Posterior vena cava (tissue), 2 donors: ENCODE measurements at regions not wholly inside any gene's neighbourhood (a gene's known extent, or its start where the extent isn't known, plus 50 kb on each side); places are given as distances from the start of the nearest gene placed in this dataset.
"Not testable (repeated sequence)": the region's sequence is repeated elsewhere in the genome, so short reads cannot be mapped to it uniquely, and the experiment has no call there.

Experiments
- DNase-seq: peaks from one replicate; pipeline ENCODE4 v3.0.0-alpha.2; 2020; ENCODE audit warnings: low spot score
- intact Hi-C, 2 donors: fragments of 100-400 bp; cut with DNase I; formaldehyde crosslinking; loops; one replicate each; pipeline versions ENCODE4 v1.14.1 to v1.14.2; 2022 to 2023
- donor health status: DM: yes; HTN: yes; CAD: no.
- donor health status: DM: yes; HTN: yes; CAD: no.

DNA sequence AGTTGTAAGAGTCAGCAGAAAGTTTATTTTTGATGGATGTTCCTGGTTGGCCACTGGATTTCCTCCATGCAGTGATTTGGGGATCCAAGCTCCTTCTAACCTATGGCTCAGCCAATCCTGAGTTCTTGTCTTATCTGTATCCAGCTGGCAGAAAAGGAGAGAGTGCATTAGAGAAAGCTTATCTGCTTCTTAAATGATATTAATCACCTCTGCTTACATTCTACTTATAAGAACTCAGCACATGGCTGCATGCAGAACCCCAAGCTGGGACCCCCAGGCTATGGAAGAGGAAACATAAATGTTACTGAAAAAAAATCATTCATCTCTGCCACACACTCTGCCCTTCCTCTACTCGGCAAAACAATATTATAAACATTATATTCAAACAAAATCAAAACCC lies 739.8 kb upstream of the AUTS2 start:
- no peak for DNase-seq
- intact Hi-C loops: no loop called here

DNA sequence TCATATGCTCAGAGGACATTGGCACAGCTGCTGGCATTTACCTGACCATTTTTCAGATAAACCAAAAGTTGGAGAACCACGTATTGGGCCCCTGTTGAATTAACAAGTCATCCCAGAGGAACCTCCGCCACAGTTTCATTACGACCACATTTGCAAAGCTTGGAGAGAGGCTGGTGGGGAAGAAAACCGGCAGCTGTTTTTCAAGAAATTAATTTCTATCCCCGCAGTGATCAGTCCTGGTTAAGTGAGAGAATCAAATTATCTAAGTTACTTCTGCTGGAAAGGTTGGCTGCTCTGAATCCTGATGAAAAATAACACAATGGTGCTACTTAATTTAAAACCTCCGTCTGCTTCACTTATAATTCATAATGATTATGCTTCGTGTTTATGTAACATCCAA lies 737.1 kb upstream of the AUTS2 start:
- intact Hi-C loops: no loop called here
- no peak for DNase-seq

DNA sequence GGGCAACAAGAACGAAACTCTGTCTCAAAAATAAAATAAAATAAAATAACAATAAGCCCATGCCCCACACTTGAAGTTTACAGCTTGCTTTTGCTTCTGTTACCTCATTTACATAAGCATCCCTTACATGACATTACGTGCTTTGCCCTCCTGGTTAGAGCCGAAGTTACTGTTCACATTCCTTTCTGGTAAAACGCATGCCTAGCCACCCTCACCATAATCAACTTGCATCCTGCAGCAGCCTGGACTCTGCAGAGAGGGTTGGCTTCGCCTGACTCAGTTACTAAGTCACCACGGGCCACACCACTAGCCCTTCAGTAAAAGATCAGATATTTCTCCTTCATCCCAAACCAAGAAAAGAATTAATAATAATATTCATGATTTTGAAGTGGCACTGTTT lies 736.0 kb upstream of the AUTS2 start:
- intact Hi-C loops: no loop called here
- no peak for DNase-seq

DNA sequence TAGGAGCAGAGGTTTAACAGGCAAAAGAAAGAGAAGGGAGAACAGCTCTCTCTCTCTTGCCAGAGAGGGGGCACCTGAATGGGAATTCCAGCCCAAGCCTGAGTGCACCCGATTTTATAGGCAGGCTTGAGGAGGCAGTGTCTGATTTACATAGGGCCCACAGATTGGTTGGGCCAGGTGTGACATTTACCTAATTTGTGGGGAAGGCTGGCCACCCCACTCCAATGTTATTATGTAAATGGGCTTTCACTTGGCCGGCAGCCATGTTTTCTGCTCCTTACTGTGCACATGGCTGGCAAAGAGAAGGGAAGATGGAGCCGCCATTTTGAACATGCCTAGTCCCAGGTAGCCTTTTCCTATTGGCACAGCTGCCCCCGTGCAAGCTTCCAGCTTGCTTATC lies 735.5 kb upstream of the AUTS2 start:
- no peak for DNase-seq

DNA sequence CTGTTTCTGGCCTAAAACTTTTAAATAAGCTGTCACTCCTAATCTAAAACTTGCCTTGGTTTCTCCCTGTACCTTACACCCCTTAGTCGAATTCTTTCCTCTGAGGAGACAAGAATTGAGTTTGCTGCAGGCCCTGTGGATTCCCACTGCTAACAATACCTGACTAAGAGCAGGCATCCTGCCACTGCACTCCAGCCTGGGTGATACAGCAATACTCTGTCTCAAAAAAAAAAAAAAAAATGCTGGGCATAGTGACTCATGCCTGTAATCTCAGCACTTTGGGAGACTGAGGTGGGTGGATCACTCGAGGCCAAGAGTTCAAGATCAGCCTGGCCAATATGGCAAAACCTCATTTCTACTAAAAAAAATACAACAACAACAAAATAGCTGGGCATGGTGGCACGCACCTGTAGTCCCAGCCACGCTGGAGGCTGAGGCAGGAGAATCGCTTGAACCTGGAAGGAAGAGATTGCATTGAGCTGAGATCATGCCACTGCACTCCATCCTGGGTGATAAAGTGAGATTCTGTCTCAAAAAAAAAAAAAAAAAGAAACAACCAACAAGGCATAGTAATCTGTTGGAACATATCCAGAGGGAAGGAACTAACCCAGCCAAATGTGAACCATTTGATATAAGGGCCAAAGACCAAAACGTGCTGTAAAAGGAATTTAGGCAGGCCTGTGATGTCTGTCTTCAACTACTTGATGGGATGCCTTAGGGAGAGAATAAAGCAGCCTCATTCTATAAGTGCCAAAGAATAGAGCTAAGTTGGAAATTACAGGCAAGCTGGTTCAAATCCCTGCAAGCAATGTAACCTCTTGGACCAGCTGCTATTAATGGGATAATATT lies 732.7 kb upstream of the AUTS2 start:
- no peak for DNase-seq
- intact Hi-C loops: no loop called here

More for the DNA sequence above, 735.5 kb upstream of the AUTS2 start:
- intact Hi-C loops: no loop called here

DNA sequence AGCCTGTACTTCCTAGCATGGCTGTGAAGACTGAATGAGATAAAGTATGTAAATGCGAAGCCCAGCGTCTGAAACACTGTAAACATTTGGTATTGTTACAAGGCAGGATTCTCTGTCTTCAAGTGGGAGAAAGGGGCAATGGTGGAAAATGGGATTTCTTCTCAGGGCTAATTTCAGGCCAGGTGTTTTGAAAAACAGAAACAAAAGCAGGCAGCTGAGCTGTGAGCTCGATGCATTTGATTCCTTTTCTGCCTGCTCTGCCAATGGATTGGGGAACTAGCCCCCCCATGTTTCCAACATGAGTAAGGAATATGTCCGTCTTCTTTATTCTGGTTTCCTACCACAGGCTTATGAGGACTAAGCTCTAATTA lies 732.1 kb upstream of the AUTS2 start:
- intact Hi-C loops: no loop called here
- no peak for DNase-seq

DNA sequence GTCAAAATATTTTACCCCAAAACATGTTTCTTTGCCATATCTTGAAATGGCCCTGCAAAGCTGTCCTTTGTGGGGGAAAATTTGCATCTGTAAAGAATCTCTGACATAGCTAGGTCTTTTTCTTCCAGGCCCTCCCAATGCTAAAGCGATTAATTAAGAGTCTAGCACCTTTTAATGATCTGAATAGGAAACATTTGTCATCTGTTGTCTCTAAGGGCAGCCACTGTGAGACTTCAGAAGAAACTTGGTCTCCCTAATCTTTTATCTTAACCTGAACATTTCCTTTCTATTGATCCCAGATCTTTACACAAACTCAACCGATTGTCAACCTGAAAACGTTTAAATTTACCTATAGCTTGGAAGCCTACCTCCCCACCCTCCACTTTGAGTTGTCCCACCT lies 731.6 kb upstream of the AUTS2 start:
- intact Hi-C loops, DNase-seq: not testable (repeated sequence)

DNA sequence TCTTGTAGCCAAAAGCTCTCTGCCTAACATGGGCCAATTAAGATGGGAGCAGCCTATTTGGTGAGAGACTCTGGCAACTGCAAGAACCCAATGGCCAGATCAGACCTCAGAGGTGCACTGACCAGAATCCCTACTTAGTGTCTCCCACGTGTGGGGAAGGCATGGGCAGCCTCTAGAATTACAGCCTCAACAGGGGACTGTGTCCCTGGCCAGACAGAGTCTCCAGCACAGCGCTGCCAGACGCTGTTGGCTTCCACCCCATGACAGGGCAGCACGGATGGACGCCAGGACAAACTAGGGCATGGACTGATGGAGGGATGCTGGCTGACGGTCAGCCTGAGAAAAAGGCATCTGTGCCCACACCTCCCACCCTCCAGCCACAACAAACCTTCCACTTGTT lies 729.3 kb upstream of the AUTS2 start:
- intact Hi-C loops: no loop called here

DNA sequence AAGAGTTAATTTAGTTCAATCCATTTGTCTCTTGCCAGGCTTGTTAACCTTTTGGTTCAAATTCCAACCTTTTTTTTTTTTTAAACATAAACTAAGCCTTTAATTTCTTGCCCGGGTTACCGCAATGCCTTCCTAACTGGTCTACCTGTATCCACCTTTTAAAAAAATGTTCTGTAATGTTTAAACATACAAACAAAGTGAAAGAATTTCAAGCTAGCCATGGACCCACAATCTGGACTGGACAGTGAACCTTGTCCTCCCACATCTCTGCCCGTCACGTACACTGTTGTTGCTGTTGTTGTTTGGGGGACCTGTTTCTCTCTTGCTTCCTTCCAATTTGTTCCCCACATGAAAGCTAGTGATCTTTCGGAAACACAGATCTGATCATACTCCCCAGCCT lies 724.7 kb upstream of the AUTS2 start:
- intact Hi-C loops: no loop called here

More for the DNA sequence above, 729.3 kb upstream of the AUTS2 start:
- DNase-seq: no peak

DNA sequence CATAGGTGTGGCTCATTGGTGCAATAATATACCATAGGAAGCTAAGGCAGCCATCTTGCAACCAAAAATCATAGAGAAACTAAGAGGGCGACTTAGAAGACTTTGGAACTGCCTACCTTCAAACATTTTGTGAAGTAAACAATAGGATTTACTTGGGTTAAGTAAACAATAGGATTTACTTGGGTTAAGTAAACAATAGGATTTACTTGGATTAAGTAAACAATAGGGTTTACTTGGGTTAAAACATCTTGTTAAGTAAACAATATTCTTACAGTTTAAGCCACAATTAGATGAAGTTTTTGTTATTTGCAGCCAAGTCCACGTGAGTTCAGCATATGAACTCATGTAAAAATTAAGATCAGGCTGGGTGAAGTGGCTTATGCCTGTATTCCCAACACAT lies 722.4 kb upstream of the AUTS2 start:
- DNase-seq: no peak
- intact Hi-C loops: no loop called here

More for the DNA sequence above, 724.7 kb upstream of the AUTS2 start:
- no peak for DNase-seq

DNA sequence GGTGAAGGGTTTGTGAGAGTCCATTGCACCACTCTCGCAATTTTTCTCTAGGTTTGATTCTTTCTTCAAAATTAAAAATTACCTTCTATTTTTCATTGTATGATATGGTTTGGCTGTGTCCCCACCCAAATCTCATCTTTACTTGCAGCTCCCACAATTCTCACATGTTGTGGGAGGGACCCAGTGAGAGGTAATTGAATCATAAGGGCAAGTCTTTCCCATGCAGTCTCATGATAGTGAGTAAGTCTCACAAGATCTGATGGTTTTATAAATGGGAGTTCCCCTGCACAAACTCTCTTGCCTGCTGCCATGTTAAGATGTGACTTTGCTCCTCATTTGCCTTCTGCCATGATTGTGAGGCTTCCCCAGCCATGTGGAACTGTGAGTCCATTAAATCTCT lies 711.2 kb upstream of the AUTS2 start:
- DNase-seq: not testable (repeated sequence)
- intact Hi-C loops: loop anchor here in 1 of 2 donors (10.0 kb wide), 1 partner anchor 1372 kb away; no protein-coding TSS in a partner anchor

DNA sequence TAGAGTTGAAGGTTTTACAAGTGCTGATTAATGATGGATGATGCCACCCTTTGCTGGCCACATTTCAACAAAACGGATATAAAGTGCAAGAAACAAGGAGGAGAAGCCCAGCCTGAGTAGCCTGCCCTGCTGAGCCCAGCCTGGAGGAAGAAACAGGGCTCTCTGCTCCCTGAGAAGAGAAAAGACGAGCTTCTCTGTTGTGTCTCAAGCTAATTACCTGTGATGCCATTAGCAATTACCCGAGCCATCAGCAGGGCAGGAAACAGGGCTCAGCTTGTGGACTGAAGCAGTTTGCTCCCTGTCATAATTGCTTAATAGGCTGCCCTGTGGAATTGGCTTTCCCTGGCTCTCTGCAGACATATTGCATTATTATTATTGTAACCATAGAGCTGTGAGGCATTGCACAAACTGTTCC lies 709.3 kb upstream of the AUTS2 start:
- DNase-seq: no peak
- intact Hi-C loops: loop anchor here in 1 of 2 donors (10.0 kb wide), 1 partner anchor 1374 kb away; no protein-coding TSS in a partner anchor

DNA sequence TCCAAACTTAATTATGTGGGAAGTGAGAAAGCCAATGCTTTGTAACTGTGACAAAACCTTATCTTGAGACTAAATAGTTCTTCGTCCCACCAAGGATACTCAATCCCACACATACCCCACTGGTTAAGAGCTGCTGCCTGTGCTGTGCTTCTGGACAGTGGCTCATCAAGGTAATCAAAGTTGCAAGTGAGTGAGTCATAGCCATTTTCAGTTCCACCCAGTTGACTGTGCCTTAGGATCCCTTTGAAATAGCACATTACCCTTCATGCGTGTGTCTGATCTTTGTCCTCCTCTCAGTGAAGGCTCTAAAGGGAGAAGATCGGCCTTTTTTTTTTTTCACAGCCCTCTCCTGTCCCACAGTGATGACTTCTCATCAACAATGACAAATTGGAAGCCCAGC lies 706.0 kb upstream of the AUTS2 start:
- intact Hi-C loops: no loop called here
- DNase-seq: no peak

DNA sequence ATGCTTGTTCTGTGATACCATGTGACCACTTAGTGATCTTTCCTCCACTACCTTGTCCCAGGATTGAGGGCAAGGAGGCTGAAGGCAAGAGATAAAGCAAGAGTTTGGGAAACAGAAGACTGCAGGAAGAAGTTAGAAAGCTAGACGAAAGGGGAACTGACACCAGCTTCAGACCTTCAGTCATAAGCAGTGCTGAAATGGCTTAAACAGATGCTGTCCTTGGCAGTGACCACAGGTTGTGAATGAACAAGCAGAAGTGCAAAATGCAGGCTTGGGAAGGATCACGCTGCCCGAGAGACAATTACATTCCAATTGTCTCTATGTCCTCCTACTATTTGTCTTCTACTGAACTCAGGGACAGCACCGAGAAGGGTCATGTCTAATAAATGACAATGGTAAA lies 704.9 kb upstream of the AUTS2 start:
- DNase-seq: no peak
- intact Hi-C loops: no loop called here

DNA sequence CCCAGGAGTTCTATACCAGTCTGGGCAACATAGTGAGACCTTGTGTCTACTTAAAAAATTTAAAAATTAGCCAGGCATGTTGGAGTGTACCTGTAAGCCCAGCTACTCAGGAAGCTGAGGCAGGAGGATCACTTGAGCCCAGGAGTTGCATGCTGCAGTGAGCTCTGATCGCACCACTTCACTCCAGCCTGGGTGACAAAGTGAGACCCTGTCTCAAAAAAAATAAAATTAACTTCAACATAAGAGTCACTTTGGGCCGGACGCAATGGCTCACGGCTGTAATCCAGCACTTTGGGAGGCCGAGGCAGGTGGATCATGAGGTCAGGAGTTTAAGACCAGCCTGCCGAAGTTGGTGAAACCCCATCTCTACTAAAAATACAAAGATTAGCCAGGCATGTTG lies 699.1 kb upstream of the AUTS2 start:
- DNase-seq, intact Hi-C loops: not testable (repeated sequence)

DNA sequence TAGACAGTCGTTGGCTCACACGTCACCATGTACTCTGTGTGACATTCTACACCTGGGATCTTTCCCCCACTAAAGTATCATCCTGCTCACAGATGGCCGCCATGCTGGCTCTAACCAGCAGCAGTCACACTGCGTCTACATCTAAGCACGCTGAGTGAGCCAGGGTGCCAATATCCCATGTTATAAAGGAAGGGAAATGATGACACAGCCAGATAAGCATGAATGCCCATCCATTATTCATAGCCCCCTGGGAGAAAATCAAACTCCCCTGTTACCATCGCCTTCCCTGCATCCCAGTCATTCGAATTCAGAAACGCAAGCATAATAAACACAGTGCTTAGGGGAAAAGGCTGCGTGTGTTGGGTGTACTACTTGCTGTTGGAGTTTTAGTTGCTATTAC lies 698.2 kb upstream of the AUTS2 start:
- intact Hi-C loops: no loop called here
- no peak for DNase-seq

DNA sequence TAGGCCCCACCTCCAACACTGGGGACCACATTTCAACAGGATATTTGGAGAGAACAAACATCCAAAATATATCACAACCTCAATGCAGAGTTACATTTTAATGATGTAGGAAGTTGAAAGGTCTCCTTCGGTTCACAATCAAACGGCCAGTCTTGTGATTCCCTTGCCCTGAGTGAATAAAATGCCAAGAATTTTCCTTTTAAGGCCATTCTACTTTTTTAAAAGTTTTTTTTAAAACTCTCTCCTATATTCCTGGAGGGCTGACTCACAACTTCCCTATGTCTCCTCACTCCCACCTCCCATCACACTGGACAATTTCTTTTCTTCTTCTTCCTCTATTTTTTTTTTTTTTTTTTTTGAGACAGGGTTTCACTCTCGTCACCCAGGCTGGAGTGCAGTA lies 693.6 kb upstream of the AUTS2 start:
- intact Hi-C loops: no loop called here

DNA sequence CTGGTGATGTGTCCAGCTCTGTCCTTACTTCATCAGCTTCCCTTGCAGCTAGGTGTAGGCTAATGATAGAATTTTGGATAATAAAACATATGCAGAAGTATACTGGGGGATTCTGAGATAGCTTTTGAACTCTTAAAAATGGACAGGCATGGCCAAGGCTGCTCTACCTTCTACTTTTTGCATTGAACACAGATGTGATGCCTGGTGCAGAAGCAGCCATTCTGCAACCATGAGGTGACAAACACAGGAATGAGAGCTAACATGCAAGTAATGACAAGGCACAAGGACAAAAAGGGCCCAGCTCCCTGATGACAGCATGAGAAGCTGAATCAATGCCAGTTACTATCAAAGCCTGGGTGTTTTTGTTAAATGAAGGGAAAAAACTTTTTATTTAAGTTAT lies 686.5 kb upstream of the AUTS2 start:
- DNase-seq: no peak
- intact Hi-C loops: no loop called here

More for the DNA sequence above, 693.6 kb upstream of the AUTS2 start:
- no peak for DNase-seq

DNA sequence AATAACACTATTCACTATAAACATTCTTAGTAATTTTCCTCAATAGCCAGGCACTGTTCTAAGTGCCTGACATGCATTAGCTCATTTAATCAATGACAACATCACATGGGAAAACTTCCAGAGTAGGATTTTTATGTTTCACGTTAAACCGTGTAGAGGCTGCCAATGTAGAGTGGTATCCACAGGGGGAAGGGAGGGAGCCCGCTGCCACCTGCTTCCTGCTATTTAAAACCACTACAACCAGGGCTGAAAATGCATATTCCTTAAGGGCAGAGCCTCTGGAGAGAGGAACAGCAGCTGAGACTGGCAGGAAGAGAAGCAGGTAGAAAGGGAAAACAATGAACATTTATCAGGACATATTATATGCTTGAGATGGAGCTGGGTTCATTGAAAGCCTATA lies 684.3 kb upstream of the AUTS2 start:
- no peak for DNase-seq
- intact Hi-C loops: no loop called here

DNA sequence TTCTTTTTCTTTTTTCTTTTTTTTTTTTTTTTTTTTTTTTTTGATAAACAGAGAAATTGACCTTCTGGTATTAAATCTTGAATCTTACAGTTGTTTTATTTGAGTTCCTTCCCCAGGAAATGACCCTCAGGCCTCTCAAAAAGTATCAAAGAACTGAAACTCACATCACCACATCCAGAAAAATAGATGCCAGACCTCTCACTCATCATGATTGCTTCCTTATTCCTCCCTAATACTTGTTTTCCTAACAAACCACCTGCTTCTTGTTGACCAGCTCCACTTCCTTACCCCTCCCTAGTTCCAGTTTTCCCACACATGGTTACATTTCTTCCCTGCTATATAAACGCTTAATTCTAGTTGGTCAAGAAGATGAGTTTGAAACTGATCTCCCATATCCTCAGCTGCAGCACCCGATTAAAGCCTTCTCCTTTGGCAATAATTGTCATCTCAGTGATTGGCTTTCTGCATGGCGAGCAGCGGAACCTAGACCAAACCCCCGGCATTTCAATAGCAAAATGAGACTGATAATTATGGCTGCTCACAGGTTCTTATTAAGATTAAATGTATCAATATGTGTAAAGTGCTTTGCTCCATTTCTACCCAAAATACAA lies 681.1 kb upstream of the AUTS2 start:
- intact Hi-C loops: no loop called here
- DNase-seq: no peak

DNA sequence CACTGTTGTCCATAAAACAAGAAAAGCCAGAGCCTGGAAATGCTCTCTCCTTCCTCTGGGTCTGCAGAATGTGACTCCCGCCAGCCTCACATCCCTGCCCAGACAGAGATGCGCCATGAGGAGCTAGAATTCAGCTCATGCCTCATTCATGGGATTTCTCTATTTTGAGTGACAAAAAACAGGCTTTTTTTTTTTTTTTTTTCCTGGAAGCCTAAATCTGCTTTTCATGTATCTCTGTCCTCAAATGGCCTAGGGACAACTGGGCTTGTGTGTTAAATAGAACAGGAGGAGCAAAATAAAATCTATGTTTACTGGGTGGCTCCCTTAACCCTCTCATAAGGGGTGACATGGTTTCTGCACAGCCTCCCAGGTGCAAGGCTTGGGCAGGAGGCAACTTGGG lies 679.7 kb upstream of the AUTS2 start:
- intact Hi-C loops: no loop called here
- DNase-seq: no peak
